ENCODE measurements at regions not wholly inside any gene's neighbourhood (a gene's known extent, or its start where the extent isn't known, plus 50 kb on each side); places are given as distances from the start of the nearest gene placed in this dataset.

- WGBS, 2 donors: 72 to 75% methylated on average over 3 of the region's 3 CpGs
Measured at GRCh38 chr6:153944201-153944600, 94.8 kb upstream of the OPRM1 start.

GRCh38 chr6:153942361-153942760 lies 96.7 kb upstream of the OPRM1 start:
- WGBS, 2 donors: 18 to 52% methylated on average over 1 of the region's 1 CpG
- intact Hi-C loops (cut with DNase I): no loop called here
- DNase-seq: no peak

More at GRCh38 chr6:153944201-153944600, 94.8 kb upstream of the OPRM1 start:
- no peaks in the 10 kb centered on the region for H3K36me3 ChIP-seq
- no peaks in the 10 kb centered on the region for H3K27me3 ChIP-seq
- no peak overlapping the region for H3K27ac ChIP-seq
- TF ChIP-seq EP300 (IDR thresholded peaks at IDR 0.05): no peak
- no peak for TF ChIP-seq CTCF (IDR thresholded peaks at IDR 0.05)
- no peak for TF ChIP-seq POLR2A (IDR thresholded peaks at IDR 0.05)
- no peak for TF ChIP-seq POLR2AphosphoS5 (IDR thresholded peaks at IDR 0.05)
- intact Hi-C loops (cut with DNase I): no loop called here
- H3K4me3 ChIP-seq: no peak overlapping the region
- DNase-seq: no peak
- no peaks in the 10 kb centered on the region for H3K9me3 ChIP-seq
- H3K4me1 ChIP-seq: no peaks in the 10 kb centered on the region

GRCh38 chr6:153941768-153942167 lies 97.3 kb upstream of the OPRM1 start:
- DNase-seq: no peak
- H3K27me3 ChIP-seq: no peaks in the 10 kb centered on the region
- intact Hi-C loops (cut with DNase I): no loop called here
- H3K4me1 ChIP-seq: no peaks in the 10 kb centered on the region
- 17 to 47% methylated on average over 2 of the region's 2 CpGs for WGBS, 2 donors
- TF ChIP-seq CTCF (IDR thresholded peaks at IDR 0.05): no peak
- no peak for TF ChIP-seq POLR2AphosphoS5 (IDR thresholded peaks at IDR 0.05)
- no peak for TF ChIP-seq EP300 (IDR thresholded peaks at IDR 0.05)
- TF ChIP-seq POLR2A (IDR thresholded peaks at IDR 0.05): no peak
- no peak overlapping the region for H3K4me3 ChIP-seq
- H3K9me3 ChIP-seq: no peaks in the 10 kb centered on the region
- H3K27ac ChIP-seq: no peak overlapping the region
- H3K36me3 ChIP-seq: no peaks in the 10 kb centered on the region

More at GRCh38 chr6:153942361-153942760, 96.7 kb upstream of the OPRM1 start:
- H3K36me3 ChIP-seq: no peaks in the 10 kb centered on the region
- no peak overlapping the region for H3K4me3 ChIP-seq
- H3K4me1 ChIP-seq: no peaks in the 10 kb centered on the region
- TF ChIP-seq POLR2A (IDR thresholded peaks at IDR 0.05): no peak
- no peak for TF ChIP-seq CTCF (IDR thresholded peaks at IDR 0.05)
- TF ChIP-seq POLR2AphosphoS5 (IDR thresholded peaks at IDR 0.05): no peak
- no peak for TF ChIP-seq EP300 (IDR thresholded peaks at IDR 0.05)
- H3K27ac ChIP-seq: no peak overlapping the region
- H3K9me3 ChIP-seq: no peaks in the 10 kb centered on the region
- no peaks in the 10 kb centered on the region for H3K27me3 ChIP-seq

GRCh38 chr6:153938876-153939275 lies 100.2 kb upstream of the OPRM1 start:
- H3K4me3 ChIP-seq: no peak overlapping the region
- no peaks in the 10 kb centered on the region for H3K27me3 ChIP-seq
- DNase-seq: no peak
- no peak overlapping the region for H3K27ac ChIP-seq
- no peaks in the 10 kb centered on the region for H3K4me1 ChIP-seq
- WGBS, 2 donors: 75 to 77% methylated on average over 10 of the region's 10 CpGs
- no peak for TF ChIP-seq EP300 (IDR thresholded peaks at IDR 0.05)
- TF ChIP-seq POLR2AphosphoS5 (IDR thresholded peaks at IDR 0.05): no peak
- TF ChIP-seq CTCF (IDR thresholded peaks at IDR 0.05): no peak
- TF ChIP-seq POLR2A (IDR thresholded peaks at IDR 0.05): no peak
- H3K9me3 ChIP-seq: no peaks in the 10 kb centered on the region
- intact Hi-C loops (cut with DNase I): no loop called here
- H3K36me3 ChIP-seq: no peaks in the 10 kb centered on the region

- intact Hi-C loops (cut with DNase I): no loop called here
- H3K36me3 ChIP-seq: no peaks in the 10 kb centered on the region
- H3K27ac ChIP-seq: no peak overlapping the region
- H3K4me1 ChIP-seq: no peaks in the 10 kb centered on the region
- TF ChIP-seq POLR2A (IDR thresholded peaks at IDR 0.05) (no peak), EP300 (IDR thresholded peaks at IDR 0.05) (no peak), CTCF (IDR thresholded peaks at IDR 0.05) (no peak)
- WGBS, 2 donors: 76 to 92% methylated on average over 3 of the region's 3 CpGs
- H3K4me3 ChIP-seq: no peak overlapping the region
- H3K9me3 ChIP-seq: no peaks in the 10 kb centered on the region
- no peak for DNase-seq
- no peaks in the 10 kb centered on the region for H3K27me3 ChIP-seq
Measured at GRCh38 chr6:153931431-153931830, 107.6 kb upstream of the OPRM1 start.
